Esophagus squamous epithelium (tissue), 4 donors: ENCODE measurements at regions not wholly inside any gene's neighbourhood (a gene's known extent, or its start where the extent isn't known, plus 50 kb on each side); places are given as distances from the start of the nearest gene placed in this dataset.

Source experiments
- POLR2A ChIP-seq, 4 donors: fragments of 450-650 bp; IDR thresholded peaks; one replicate each; pipeline ENCODE4 v1.6.1; 2017; ENCODE audit warnings: antibody characterized with exemption in 4 of 4, mild to moderate bottlenecking in 4 of 4, moderate library complexity in 3 of 4
- TF ChIP-seq, protein P1 (sequence below), 6 experiments: fragments of 450-650 bp in 4 of 6; fragments of 200-600 bp in 2 of 6; sonication (generic) in 2 of 6; IDR thresholded peaks; one replicate each; pipeline ENCODE4 v1.5.1; 2016 to 2019; ENCODE audit warnings: antibody characterized with exemption in 6 of 6, mild to moderate bottlenecking in 4 of 6, moderate library complexity in 4 of 6

GRCh38 chr18:70698574-70698973 is 409.7 kb downstream of the SOCS6 start:
- TF ChIP-seq POLR2A (IDR thresholded peaks at IDR 0.05), result no peak
- TF ChIP-seq, protein P1, sequence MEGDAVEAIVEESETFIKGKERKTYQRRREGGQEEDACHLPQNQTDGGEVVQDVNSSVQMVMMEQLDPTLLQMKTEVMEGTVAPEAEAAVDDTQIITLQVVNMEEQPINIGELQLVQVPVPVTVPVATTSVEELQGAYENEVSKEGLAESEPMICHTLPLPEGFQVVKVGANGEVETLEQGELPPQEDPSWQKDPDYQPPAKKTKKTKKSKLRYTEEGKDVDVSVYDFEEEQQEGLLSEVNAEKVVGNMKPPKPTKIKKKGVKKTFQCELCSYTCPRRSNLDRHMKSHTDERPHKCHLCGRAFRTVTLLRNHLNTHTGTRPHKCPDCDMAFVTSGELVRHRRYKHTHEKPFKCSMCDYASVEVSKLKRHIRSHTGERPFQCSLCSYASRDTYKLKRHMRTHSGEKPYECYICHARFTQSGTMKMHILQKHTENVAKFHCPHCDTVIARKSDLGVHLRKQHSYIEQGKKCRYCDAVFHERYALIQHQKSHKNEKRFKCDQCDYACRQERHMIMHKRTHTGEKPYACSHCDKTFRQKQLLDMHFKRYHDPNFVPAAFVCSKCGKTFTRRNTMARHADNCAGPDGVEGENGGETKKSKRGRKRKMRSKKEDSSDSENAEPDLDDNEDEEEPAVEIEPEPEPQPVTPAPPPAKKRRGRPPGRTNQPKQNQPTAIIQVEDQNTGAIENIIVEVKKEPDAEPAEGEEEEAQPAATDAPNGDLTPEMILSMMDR (IDR thresholded peaks at IDR 0.05), result no peak
